Ishikawa (cell line): ENCODE measurements at regions not wholly inside any gene's neighbourhood (a gene's known extent, or its start where the extent isn't known, plus 50 kb on each side); places are given as distances from the start of the nearest gene placed in this dataset.

Experiments
- CEBPB ChIP-seq: IDR thresholded peaks from 2 replicates; pipeline ENCODE4 v1.6.1; 2012
- CREB1 ChIP-seq: IDR thresholded peaks from 2 replicates; pipeline ENCODE4 v1.6.1; 2012; ENCODE audit warnings: low read depth
- EGR1 ChIP-seq: IDR thresholded peaks from 2 replicates; pipeline ENCODE4 v1.6.1; 2012
- EP300 ChIP-seq: IDR thresholded peaks from 2 replicates; pipeline ENCODE4 v1.6.1; 2012; ENCODE audit warnings: borderline replicate concordance
- FOXM1 ChIP-seq: IDR thresholded peaks from 2 replicates; pipeline ENCODE4 v1.6.1; 2012; ENCODE audit warnings: low read depth, borderline replicate concordance
- RAD21 ChIP-seq: IDR thresholded peaks from 2 replicates; pipeline ENCODE4 v1.6.1; 2012; ENCODE audit warnings: low read depth
- REST ChIP-seq: IDR thresholded peaks from 2 replicates; pipeline ENCODE4 v1.6.1; 2012; ENCODE audit warnings: low read depth, mild to moderate bottlenecking
- TAF1 ChIP-seq: IDR thresholded peaks from 2 replicates; pipeline ENCODE4 v1.6.1; 2012; ENCODE audit warnings: low read depth, mild to moderate bottlenecking
- TCF12 ChIP-seq: IDR thresholded peaks from 2 replicates; pipeline ENCODE4 v1.6.1; 2012; ENCODE audit warnings: low read depth
- YY1 ChIP-seq: IDR thresholded peaks from 2 replicates; pipeline ENCODE4 v1.6.1; 2012; ENCODE audit warnings: low read depth

- TF ChIP-seq EP300 = no peak
- no peak for TF ChIP-seq CREB1
- TF ChIP-seq TAF1 = no peak
- no peak for TF ChIP-seq CEBPB
- TF ChIP-seq TCF12 = no peak
- TF ChIP-seq YY1 = no peak
- TF ChIP-seq REST = no peak
- TF ChIP-seq RAD21 = no peak
- TF ChIP-seq EGR1 = no peak
- TF ChIP-seq FOXM1 = no peak
Observed at GRCh38 chr3:160127308-160127707, 97.9 kb upstream of the C3orf80 start.
